CD4-positive, alpha-beta T cell treated with Interleukin-6 at 100 ng/mL for 8 hours (primary cell): ENCODE measurements at regions not wholly inside any gene's neighbourhood (a gene's known extent, or its start where the extent isn't known, plus 50 kb on each side); places are given as distances from the start of the nearest gene placed in this dataset.

Experiments
- DNase-seq: peaks from one replicate; pipeline ENCODE4 v3.0.0-alpha.2; 2020; ENCODE audit warnings: mixed read lengths, low spot score

DNA sequence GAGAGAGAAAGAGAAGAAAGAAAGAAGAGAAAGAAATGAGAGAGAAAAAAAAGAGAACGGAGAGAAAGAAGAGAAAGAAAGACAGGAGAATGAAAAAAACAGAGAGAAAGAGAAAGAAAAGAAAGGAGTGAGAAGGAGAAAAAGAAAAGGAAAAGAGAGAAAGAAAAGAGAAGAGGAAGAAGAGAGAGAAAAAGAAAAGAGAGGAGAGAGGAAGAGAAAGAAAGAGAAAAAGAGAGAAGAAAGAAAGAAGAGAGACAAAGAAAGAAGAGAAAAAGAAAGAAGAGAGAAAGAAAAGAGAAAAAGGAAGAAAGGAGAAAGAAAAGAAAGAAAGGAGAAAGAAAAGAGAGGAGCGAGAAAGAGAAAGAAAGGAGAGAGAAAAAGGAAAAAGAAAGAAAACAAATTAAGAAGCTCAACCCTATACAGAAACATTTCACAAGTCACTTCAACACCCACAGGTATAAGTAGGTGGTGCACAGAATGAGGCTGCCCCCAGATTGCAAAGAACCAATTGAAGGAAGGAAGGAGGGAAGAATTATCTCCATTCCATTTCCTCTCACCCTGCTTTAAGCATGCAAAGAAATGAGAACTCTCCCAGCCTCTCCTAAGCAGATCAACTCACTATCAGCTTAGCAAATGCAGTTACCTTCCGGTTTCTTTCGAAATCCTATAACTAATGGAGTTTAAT is 98.8 kb upstream of the CACNA1A start:
- DNase-seq: no peak

- no peak for DNase-seq
Measured at GRCh38 chr19:13600802-13601201, 94.5 kb upstream of the CACNA1A start.

- no peak for DNase-seq
Measured at GRCh38 chr19:13600091-13600490, 93.8 kb upstream of the CACNA1A start.

GRCh38 chr19:13599681-13600080 is 93.4 kb upstream of the CACNA1A start:
- DNase-seq: no peak

- no peak for DNase-seq
Measured at GRCh38 chr19:13598098-13598497, 91.8 kb upstream of the CACNA1A start.

- peak; percentile 41 for DNase-seq
Measured at GRCh38 chr19:13597640-13598039, 91.4 kb upstream of the CACNA1A start.

- peak; percentile 76 for DNase-seq
Measured at GRCh38 chr19:13588957-13589833, 82.9 kb upstream of the CACNA1A start.

- DNase-seq: no peak
Measured at GRCh38 chr19:13585512-13585911, 79.2 kb upstream of the CACNA1A start.

GRCh38 chr19:13583753-13584152 is 77.5 kb upstream of the CACNA1A start:
- no peak for DNase-seq

- no peak for DNase-seq
Measured at GRCh38 chr19:13583114-13583513, 76.8 kb upstream of the CACNA1A start.

GRCh38 chr19:13581576-13581975 is 75.3 kb upstream of the CACNA1A start:
- no peak for DNase-seq

GRCh38 chr19:13579388-13580060 is 73.2 kb upstream of the CACNA1A start:
- no peak for DNase-seq

DNA sequence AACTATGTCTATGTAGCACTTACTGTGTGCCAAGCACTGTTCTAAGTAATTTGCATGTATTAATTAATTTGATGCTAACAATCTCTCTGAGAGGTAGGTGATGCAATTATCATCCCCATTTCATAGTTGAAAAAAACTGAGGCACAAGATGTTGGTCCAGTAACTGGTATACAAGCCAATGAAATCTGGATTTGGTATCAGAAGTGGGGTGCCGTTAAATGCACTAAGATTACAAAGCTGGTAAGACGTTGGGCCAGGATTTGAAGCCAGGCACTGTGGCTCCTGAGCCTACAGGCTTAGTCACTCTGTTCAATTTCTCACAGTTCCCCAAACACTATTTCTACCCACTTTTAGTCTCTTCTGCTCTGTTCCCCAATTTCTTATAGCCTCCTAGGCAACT is 70.4 kb upstream of the CACNA1A start:
- no peak for DNase-seq

DNA sequence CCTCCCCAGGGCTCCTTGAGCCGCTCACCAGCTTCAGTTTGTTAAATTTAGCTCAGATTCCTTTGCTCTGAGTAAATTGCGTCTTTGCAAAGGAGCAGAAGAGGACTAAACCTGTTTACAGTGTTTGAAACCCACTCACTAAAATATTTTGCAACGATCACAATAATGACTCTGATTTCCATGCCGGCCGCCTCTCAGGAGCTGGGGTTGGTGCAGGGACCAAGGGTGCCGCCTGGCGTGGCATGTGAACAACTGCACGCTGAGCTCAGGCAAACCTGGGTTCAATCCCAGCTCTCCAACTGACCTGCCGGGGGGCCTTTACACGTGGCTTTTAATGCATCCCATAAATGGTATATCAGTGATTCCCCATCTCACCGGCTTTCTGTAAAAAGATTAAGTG is 68.7 kb upstream of the CACNA1A start:
- DNase-seq: no peak

DNA sequence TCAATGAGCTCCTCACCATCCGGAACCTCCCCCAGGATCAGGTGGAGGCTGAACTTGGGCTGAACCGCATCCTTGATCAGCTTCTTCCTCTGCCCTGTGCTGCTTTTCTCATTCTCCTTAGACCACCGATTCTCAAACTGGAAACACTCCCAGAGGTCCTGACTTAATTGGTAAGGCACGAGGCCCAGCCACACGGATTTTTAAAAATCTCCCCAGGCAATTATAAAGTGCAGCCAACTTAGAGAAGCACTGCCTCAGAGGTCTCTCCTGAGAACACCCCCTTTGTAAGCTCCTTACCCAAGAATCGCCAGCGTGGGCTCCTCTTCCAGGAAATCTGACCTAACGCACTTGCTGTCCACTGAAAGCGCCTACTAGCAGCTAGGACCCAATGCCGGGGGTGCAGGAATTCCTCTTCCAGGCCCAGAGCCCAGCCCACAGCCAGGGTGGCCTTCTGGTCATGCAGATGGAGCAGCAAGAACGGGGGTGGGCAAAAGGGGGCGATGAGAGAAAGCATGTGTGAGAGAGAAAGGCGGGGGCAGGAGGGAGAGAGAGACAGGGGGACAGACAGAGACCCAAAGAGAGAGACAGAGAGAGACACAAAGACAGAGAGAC is 66.9 kb upstream of the CACNA1A start:
- no peak for DNase-seq

- no peak for DNase-seq
Measured at GRCh38 chr19:13561461-13561860, 55.2 kb upstream of the CACNA1A start.

- no peak for DNase-seq
Measured at GRCh38 chr19:13557756-13558398, 51.6 kb upstream of the CACNA1A start.

GRCh38 chr19:13556552-13556951 is 50.3 kb upstream of the CACNA1A start:
- no peak for DNase-seq
